ENCODE measurements at regions not wholly inside any gene's neighbourhood (a gene's known extent, or its start where the extent isn't known, plus 50 kb on each side); places are given as distances from the start of the nearest gene placed in this dataset.

GRCh38 chr6:22152841-22153240 lies 144.0 kb downstream of the PRL start (continued):
- no peak for TF ChIP-seq EHF (CRISPR knock-in tag; IDR thresholded peaks at IDR 0.05)
- no peak for TF ChIP-seq HDAC2 (IDR thresholded peaks at IDR 0.05)
- no peak for TF ChIP-seq ZNF302 (CRISPR knock-in tag; IDR thresholded peaks at IDR 0.05)
- no peak for TF ChIP-seq JUN (IDR thresholded peaks at IDR 0.05)

GRCh38 chr6:22153384-22154158 lies 143.3 kb downstream of the PRL start:
- DNase-seq (ENCODE audit: low read depth in 1 of 2, low spot score in 1 of 2) (no peak), FAIRE-seq (no peak), ATAC-seq (no peak)
- Histone ChIP-seq H3K4me2 (no peak overlapping the region), H3K27ac (no peak overlapping the region), H3K4me3 (no peak overlapping the region), H3K9me3 (no peaks in the 10 kb centered on the region), H3K4me1 (peaks cover 18% of the 10 kb centered on the region)
- POLR2A ChIA-PET: no interaction called here
- 71% methylated on average over 6 of the region's 6 CpGs for WGBS (ENCODE audit: missing lambda C conversion rate)
- TF ChIP-seq GATA3 (IDR thresholded peaks at IDR 0.05; ENCODE audit: borderline replicate concordance) (no peak), KDM1A (IDR thresholded peaks at IDR 0.05; ENCODE audit: low read depth) (no peak), RNF2 (IDR thresholded peaks at IDR 0.05; ENCODE audit: borderline replicate concordance, low read depth) (no peak), EHMT2 (IDR thresholded peaks at IDR 0.05; ENCODE audit: low read depth) (no peak), RFX5 (IDR thresholded peaks at IDR 0.05) (no peak), EHF (CRISPR knock-in tag; IDR thresholded peaks at IDR 0.05) (no peak), MYC (IDR thresholded peaks at IDR 0.05; ENCODE audit: borderline replicate concordance, low read length) (no peak), TP53 (CRISPR knock-in tag; IDR thresholded peaks at IDR 0.05) (no peak), HOXB13 (CRISPR knock-in tag; IDR thresholded peaks at IDR 0.05; ENCODE audit: low read depth) (no peak), MAFK (IDR thresholded peaks at IDR 0.05; ENCODE audit: partially characterized antibody) (no peak), ZFP36 (IDR thresholded peaks at IDR 0.05; ENCODE audit: borderline replicate concordance, partially characterized antibody) (no peak), E2F6 (IDR thresholded peaks at IDR 0.05; ENCODE audit: borderline replicate concordance, low read depth) (no peak), MAX (IDR thresholded peaks at IDR 0.05) (no peak), HOXB5 (CRISPR knock-in tag; IDR thresholded peaks at IDR 0.05) (no peak)
- TF ChIP-seq, protein P1, sequence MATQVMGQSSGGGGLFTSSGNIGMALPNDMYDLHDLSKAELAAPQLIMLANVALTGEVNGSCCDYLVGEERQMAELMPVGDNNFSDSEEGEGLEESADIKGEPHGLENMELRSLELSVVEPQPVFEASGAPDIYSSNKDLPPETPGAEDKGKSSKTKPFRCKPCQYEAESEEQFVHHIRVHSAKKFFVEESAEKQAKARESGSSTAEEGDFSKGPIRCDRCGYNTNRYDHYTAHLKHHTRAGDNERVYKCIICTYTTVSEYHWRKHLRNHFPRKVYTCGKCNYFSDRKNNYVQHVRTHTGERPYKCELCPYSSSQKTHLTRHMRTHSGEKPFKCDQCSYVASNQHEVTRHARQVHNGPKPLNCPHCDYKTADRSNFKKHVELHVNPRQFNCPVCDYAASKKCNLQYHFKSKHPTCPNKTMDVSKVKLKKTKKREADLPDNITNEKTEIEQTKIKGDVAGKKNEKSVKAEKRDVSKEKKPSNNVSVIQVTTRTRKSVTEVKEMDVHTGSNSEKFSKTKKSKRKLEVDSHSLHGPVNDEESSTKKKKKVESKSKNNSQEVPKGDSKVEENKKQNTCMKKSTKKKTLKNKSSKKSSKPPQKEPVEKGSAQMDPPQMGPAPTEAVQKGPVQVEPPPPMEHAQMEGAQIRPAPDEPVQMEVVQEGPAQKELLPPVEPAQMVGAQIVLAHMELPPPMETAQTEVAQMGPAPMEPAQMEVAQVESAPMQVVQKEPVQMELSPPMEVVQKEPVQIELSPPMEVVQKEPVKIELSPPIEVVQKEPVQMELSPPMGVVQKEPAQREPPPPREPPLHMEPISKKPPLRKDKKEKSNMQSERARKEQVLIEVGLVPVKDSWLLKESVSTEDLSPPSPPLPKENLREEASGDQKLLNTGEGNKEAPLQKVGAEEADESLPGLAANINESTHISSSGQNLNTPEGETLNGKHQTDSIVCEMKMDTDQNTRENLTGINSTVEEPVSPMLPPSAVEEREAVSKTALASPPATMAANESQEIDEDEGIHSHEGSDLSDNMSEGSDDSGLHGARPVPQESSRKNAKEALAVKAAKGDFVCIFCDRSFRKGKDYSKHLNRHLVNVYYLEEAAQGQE (IDR thresholded peaks at IDR 0.05): no peak
- TF ChIP-seq, protein P2, sequence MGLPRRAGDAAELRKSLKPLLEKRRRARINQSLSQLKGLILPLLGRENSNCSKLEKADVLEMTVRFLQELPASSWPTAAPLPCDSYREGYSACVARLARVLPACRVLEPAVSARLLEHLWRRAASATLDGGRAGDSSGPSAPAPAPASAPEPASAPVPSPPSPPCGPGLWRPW (IDR thresholded peaks at IDR 0.05): no peak
- CTCF ChIA-PET: no interaction called here

DNA sequence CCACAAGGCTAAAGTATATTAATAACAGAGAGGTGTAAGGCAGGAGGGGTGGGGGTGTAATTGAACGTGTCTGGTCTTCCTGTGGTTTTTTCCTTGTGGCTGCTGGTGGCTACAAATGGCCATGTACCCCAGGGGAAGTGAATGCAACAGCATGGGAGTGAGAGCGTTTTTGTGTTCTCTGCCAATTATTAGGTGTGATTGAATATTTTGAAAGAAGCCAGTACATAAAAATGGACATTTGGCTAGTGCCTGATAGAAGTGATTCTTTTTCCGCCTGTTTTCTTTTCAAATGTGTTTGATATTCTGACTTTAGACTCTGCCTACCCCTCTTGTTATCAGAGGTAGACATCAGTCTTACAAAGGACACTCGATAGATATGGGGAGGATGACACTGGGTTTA lies 141.3 kb downstream of the PRL start:
- WGBS (ENCODE audit: missing lambda C conversion rate): 87% methylated on average over 4 of the region's 4 CpGs
- no peak overlapping the region for H3K4me2 ChIP-seq
- FAIRE-seq: no peak
- H3K27ac ChIP-seq: no peak overlapping the region
- H3K9me3 ChIP-seq: no peaks in the 10 kb centered on the region
- no peak overlapping the region for H3K4me3 ChIP-seq
- CTCF ChIA-PET: no interaction called here
- no peaks in the 10 kb centered on the region for H3K4me1 ChIP-seq
- no peak for ATAC-seq
- POLR2A ChIA-PET: no interaction called here
- no peak for TF ChIP-seq POLR2AphosphoS2 (conservative IDR thresholded peaks at IDR 0.05; ENCODE audit: low read length)
- TF ChIP-seq MYC (IDR thresholded peaks at IDR 0.05; ENCODE audit: borderline replicate concordance, low read length): no peak
- no peak for TF ChIP-seq NFE2L2 (conservative IDR thresholded peaks at IDR 0.05; ENCODE audit: low read length)
- no peak for TF ChIP-seq JUNB (IDR thresholded peaks at IDR 0.05)
- TF ChIP-seq FOXS1 (CRISPR knock-in tag; IDR thresholded peaks at IDR 0.05): no peak
- TF ChIP-seq KDM1A (IDR thresholded peaks at IDR 0.05; ENCODE audit: low read depth): no peak
- DNase-seq (ENCODE audit: low read depth in 1 of 2, low spot score in 1 of 2): no peak

All from A549 (cell line).